HL-60 (cell line): ENCODE measurements at regions not wholly inside any gene's neighbourhood (a gene's known extent, or its start where the extent isn't known, plus 50 kb on each side); places are given as distances from the start of the nearest gene placed in this dataset.
"Not testable (repeated sequence)": the region's sequence is repeated elsewhere in the genome, so short reads cannot be mapped to it uniquely, and the experiment has no call there.

Experiments
- GABPA ChIP-seq: IDR thresholded peaks from 2 replicates; pipeline ENCODE4 v1.6.1; 2012; ENCODE audit warnings: low read depth
- POLR2AphosphoS5 ChIP-seq: IDR thresholded peaks from 2 replicates; pipeline ENCODE4 v1.6.1; 2012; ENCODE audit warnings: low read depth
- TF ChIP-seq, protein P1 (sequence below): IDR thresholded peaks from one replicate; pipeline ENCODE4 v1.5.1; 2011; ENCODE audit warnings: low read length, control low read depth, inconsistent platforms; ENCODE audit not compliant: insufficient read depth

- TF ChIP-seq, protein P1, sequence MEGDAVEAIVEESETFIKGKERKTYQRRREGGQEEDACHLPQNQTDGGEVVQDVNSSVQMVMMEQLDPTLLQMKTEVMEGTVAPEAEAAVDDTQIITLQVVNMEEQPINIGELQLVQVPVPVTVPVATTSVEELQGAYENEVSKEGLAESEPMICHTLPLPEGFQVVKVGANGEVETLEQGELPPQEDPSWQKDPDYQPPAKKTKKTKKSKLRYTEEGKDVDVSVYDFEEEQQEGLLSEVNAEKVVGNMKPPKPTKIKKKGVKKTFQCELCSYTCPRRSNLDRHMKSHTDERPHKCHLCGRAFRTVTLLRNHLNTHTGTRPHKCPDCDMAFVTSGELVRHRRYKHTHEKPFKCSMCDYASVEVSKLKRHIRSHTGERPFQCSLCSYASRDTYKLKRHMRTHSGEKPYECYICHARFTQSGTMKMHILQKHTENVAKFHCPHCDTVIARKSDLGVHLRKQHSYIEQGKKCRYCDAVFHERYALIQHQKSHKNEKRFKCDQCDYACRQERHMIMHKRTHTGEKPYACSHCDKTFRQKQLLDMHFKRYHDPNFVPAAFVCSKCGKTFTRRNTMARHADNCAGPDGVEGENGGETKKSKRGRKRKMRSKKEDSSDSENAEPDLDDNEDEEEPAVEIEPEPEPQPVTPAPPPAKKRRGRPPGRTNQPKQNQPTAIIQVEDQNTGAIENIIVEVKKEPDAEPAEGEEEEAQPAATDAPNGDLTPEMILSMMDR = not testable (repeated sequence)
- not testable (repeated sequence) for TF ChIP-seq POLR2AphosphoS5, GABPA
Observed at GRCh38 chr1:120478400-120478799, 63.6 kb downstream of the NBPF8 start.
